Fibroblast of lung (primary cell): ENCODE measurements at regions not wholly inside any gene's neighbourhood (a gene's known extent, or its start where the extent isn't known, plus 50 kb on each side); places are given as distances from the start of the nearest gene placed in this dataset.

ENCODE experiments used
- DNase-seq, 2 donors: peaks; one replicate each; pipeline versions ENCODE4 v3.0.0 to v3.0.0-alpha.2; 2010; ENCODE audit warnings: low read depth in 2 of 2
- H2AFZ ChIP-seq: 2 replicates; pipeline ENCODE4 v1.5.1; 2012; ENCODE audit warnings: low read length, control low read depth, inconsistent platforms
- H3K27ac ChIP-seq: 2 replicates; pipeline ENCODE4 v1.5.1; 2011; ENCODE audit warnings: low read length, control low read depth; ENCODE audit not compliant: insufficient read depth
- H3K27me3 ChIP-seq: 2 replicates; pipeline ENCODE4 v1.5.1; 2011; ENCODE audit warnings: mild to moderate bottlenecking, low read length; ENCODE audit not compliant: control insufficient read depth, insufficient read depth
- H3K36me3 ChIP-seq: 2 replicates; pipeline ENCODE4 v1.5.1; 2011; ENCODE audit warnings: low read length; ENCODE audit not compliant: control insufficient read depth, insufficient read depth
- H3K4me1 ChIP-seq: 2 replicates; pipeline ENCODE4 v1.5.1; 2011; ENCODE audit warnings: low read length; ENCODE audit not compliant: control insufficient read depth, insufficient read depth; ENCODE audit errors: extremely low read depth
- H3K4me2 ChIP-seq: 2 replicates; pipeline ENCODE4 v1.5.1; 2011; ENCODE audit warnings: low read length, control low read depth; ENCODE audit not compliant: insufficient read depth; ENCODE audit errors: extremely low read depth
- H3K4me3 ChIP-seq, 4 experiments: fragments of 200-600 bp in 1 of 4; sonication (generic) in 1 of 4; replicated peaks in 1 of 4; 2 replicates each; pipeline ENCODE4 v1.5.1; 2011 to 2016; ENCODE audit warnings: low read length in 4 of 4, low read depth in 3 of 4, mild to moderate bottlenecking in 3 of 4, control low read depth in 2 of 4, inconsistent platforms in 1 of 4, mixed read lengths in 1 of 4; ENCODE audit not compliant: insufficient read depth in 1 of 4; ENCODE audit errors: control extremely low read depth in 1 of 4
- H3K79me2 ChIP-seq: 2 replicates; pipeline ENCODE4 v1.5.1; 2012; ENCODE audit warnings: mild to moderate bottlenecking, low read length, inconsistent platforms; ENCODE audit not compliant: control insufficient read depth, insufficient read depth
- H3K9ac ChIP-seq: 2 replicates; pipeline ENCODE4 v1.5.1; 2011; ENCODE audit warnings: mild to moderate bottlenecking, low read length, control low read depth; ENCODE audit not compliant: insufficient read depth
- H3K9me3 ChIP-seq: 2 replicates; pipeline ENCODE4 v1.5.1; 2012; ENCODE audit warnings: low read depth, low read length; ENCODE audit not compliant: control insufficient read depth, insufficient read depth
- H4K20me1 ChIP-seq: 2 replicates; pipeline ENCODE4 v1.5.1; 2011; ENCODE audit warnings: low read length; ENCODE audit not compliant: control insufficient read depth, insufficient read depth; ENCODE audit errors: extremely low read depth
- CTCF ChIP-seq, 2 donors: IDR thresholded peaks in 1 of 2; conservative IDR thresholded peaks in 1 of 2; 1 replicate in 1 of 2; 2 replicates in 1 of 2; pipeline ENCODE4 v1.5.1; 2011 to 2012; ENCODE audit warnings: low read length in 2 of 2, control low read depth in 1 of 2, inconsistent platforms in 1 of 2, low read depth in 1 of 2, mild to moderate bottlenecking in 1 of 2
- EZH2 ChIP-seq: IDR thresholded peaks from 2 replicates; pipeline ENCODE4 v1.5.1; 2012; ENCODE audit warnings: low read length, control low read depth, mild to moderate bottlenecking; ENCODE audit errors: missing control alignments

GRCh38 chr1:14519976-14520375, 78.5 kb upstream of the KAZN start:
- H3K27ac ChIP-seq, result peak overlapping the region; percentile 41
- H3K79me2 ChIP-seq, result no peaks in the 10 kb centered on the region
- H3K9me3 ChIP-seq, result no peaks in the 10 kb centered on the region
- no peak overlapping the region for H3K9ac ChIP-seq
- H3K4me1 ChIP-seq, result peaks cover 6% of the 10 kb centered on the region
- no peak overlapping the region for H3K4me2 ChIP-seq
- no peaks in the 10 kb centered on the region for H3K36me3 ChIP-seq
- TF ChIP-seq CTCF (conservative IDR thresholded peaks at IDR 0.05 in 1 of 2, IDR thresholded peaks at IDR 0.05 in 1 of 2; ENCODE audit: low read depth in 1 of 2, low read length in 2 of 2) (no peak), EZH2 (no peak)
- DNase-seq, result peak in 1 of 2 donors; percentile 18
- no peak overlapping the region for H3K4me3 ChIP-seq
- no peak overlapping the region for H2AFZ ChIP-seq
- no peaks in the 10 kb centered on the region for H4K20me1 ChIP-seq
- no peaks in the 10 kb centered on the region for H3K27me3 ChIP-seq

- Histone ChIP-seq H3K9me3 (no peaks in the 10 kb centered on the region), H3K27me3 (no peaks in the 10 kb centered on the region), H3K36me3 (no peaks in the 10 kb centered on the region), H3K4me3 (no peak overlapping the region), H3K4me2 (no peak overlapping the region), H2AFZ (no peak overlapping the region), H3K9ac (no peak overlapping the region), H3K4me1 (peaks cover 6% of the 10 kb centered on the region), H3K27ac (no peak overlapping the region), H3K79me2 (no peaks in the 10 kb centered on the region), H4K20me1 (no peaks in the 10 kb centered on the region)
- DNase-seq, result no peak
- TF ChIP-seq EZH2, result no peak
- TF ChIP-seq CTCF (conservative IDR thresholded peaks at IDR 0.05 in 1 of 2, IDR thresholded peaks at IDR 0.05 in 1 of 2; ENCODE audit: low read depth in 1 of 2, low read length in 2 of 2), result no peak
Measured at GRCh38 chr1:14520514-14521163, 77.8 kb upstream of the KAZN start.

GRCh38 chr1:14521622-14522021, 76.9 kb upstream of the KAZN start:
- TF ChIP-seq EZH2 (no peak), CTCF (conservative IDR thresholded peaks at IDR 0.05 in 1 of 2, IDR thresholded peaks at IDR 0.05 in 1 of 2; ENCODE audit: low read depth in 1 of 2, low read length in 2 of 2) (no peak)
- Histone ChIP-seq H3K4me1 (peaks cover 6% of the 10 kb centered on the region), H3K9me3 (no peaks in the 10 kb centered on the region), H3K9ac (no peak overlapping the region), H3K27ac (peak overlapping the region; percentile 85), H3K4me2 (no peak overlapping the region), H4K20me1 (no peaks in the 10 kb centered on the region), H3K36me3 (no peaks in the 10 kb centered on the region), H2AFZ (no peak overlapping the region), H3K27me3 (no peaks in the 10 kb centered on the region), H3K79me2 (no peaks in the 10 kb centered on the region), H3K4me3 (no peak overlapping the region)
- DNase-seq, result peak; percentile 61 to 84
